ENCODE measurements at regions not wholly inside any gene's neighbourhood (a gene's known extent, or its start where the extent isn't known, plus 50 kb on each side); places are given as distances from the start of the nearest gene placed in this dataset.

- no peaks in the 10 kb centered on the region for H3K27me3 ChIP-seq (ENCODE audit: insufficient read depth, low read depth)
- no peak overlapping the region for H3K27ac ChIP-seq
- no peaks in the 10 kb centered on the region for H3K4me1 ChIP-seq (ENCODE audit: low read depth, poor library complexity, severe bottlenecking)
- H3K4me2 ChIP-seq: no peak overlapping the region
- no peaks in the 10 kb centered on the region for H4K20me1 ChIP-seq (ENCODE audit: insufficient read depth)
- no peak overlapping the region for H3K4me3 ChIP-seq (IDR thresholded peaks at IDR 0.05; ENCODE audit: insufficient read depth, low read depth, low read length)
- no peak overlapping the region for H3K9ac ChIP-seq
- no peaks in the 10 kb centered on the region for H3K36me3 ChIP-seq (ENCODE audit: insufficient read depth)
- TF ChIP-seq CTCF (conservative IDR thresholded peaks at IDR 0.05; ENCODE audit: low read depth, low read length): no peak
- H2AFZ ChIP-seq (ENCODE audit: low read depth): no peak overlapping the region
- H3K79me2 ChIP-seq (ENCODE audit: insufficient read depth, low read depth): no peaks in the 10 kb centered on the region
Measured at GRCh38 chr1:185535621-185536020, 198.6 kb upstream of the HMCN1 start.

GRCh38 chr1:185534801-185535200, 199.4 kb upstream of the HMCN1 start:
- H3K27ac ChIP-seq: no peak overlapping the region
- H2AFZ ChIP-seq (ENCODE audit: low read depth): no peak overlapping the region
- H3K4me2 ChIP-seq: no peak overlapping the region

GRCh38 chr1:185533596-185533995, 200.6 kb upstream of the HMCN1 start:
- Histone ChIP-seq H3K36me3 (ENCODE audit: insufficient read depth) (no peaks in the 10 kb centered on the region), H3K9ac (no peak overlapping the region), H3K79me2 (ENCODE audit: insufficient read depth, low read depth) (no peaks in the 10 kb centered on the region), H3K4me2 (no peak overlapping the region), H4K20me1 (ENCODE audit: insufficient read depth) (no peaks in the 10 kb centered on the region), H3K27me3 (ENCODE audit: insufficient read depth, low read depth) (no peaks in the 10 kb centered on the region), H2AFZ (ENCODE audit: low read depth) (no peak overlapping the region), H3K27ac (no peak overlapping the region), H3K4me1 (ENCODE audit: low read depth, poor library complexity, severe bottlenecking) (no peaks in the 10 kb centered on the region), H3K4me3 (IDR thresholded peaks at IDR 0.05; ENCODE audit: insufficient read depth, low read depth, low read length) (no peak overlapping the region)
- TF ChIP-seq CTCF (conservative IDR thresholded peaks at IDR 0.05; ENCODE audit: low read depth, low read length): no peak

More at GRCh38 chr1:185534801-185535200, 199.4 kb upstream of the HMCN1 start:
- Histone ChIP-seq H3K79me2 (ENCODE audit: insufficient read depth, low read depth) (no peaks in the 10 kb centered on the region), H3K9ac (no peak overlapping the region), H3K36me3 (ENCODE audit: insufficient read depth) (no peaks in the 10 kb centered on the region), H3K4me3 (IDR thresholded peaks at IDR 0.05; ENCODE audit: insufficient read depth, low read depth, low read length) (no peak overlapping the region), H4K20me1 (ENCODE audit: insufficient read depth) (no peaks in the 10 kb centered on the region), H3K27me3 (ENCODE audit: insufficient read depth, low read depth) (no peaks in the 10 kb centered on the region), H3K4me1 (ENCODE audit: low read depth, poor library complexity, severe bottlenecking) (no peaks in the 10 kb centered on the region)
- TF ChIP-seq CTCF (conservative IDR thresholded peaks at IDR 0.05; ENCODE audit: low read depth, low read length): no peak

GRCh38 chr1:185532856-185533255, 201.3 kb upstream of the HMCN1 start:
- no peak overlapping the region for H3K4me3 ChIP-seq (IDR thresholded peaks at IDR 0.05; ENCODE audit: insufficient read depth, low read depth, low read length)
- H2AFZ ChIP-seq (ENCODE audit: low read depth): no peak overlapping the region
- H3K27ac ChIP-seq: no peak overlapping the region
- no peak overlapping the region for H3K4me2 ChIP-seq
- no peaks in the 10 kb centered on the region for H3K36me3 ChIP-seq (ENCODE audit: insufficient read depth)
- no peaks in the 10 kb centered on the region for H3K27me3 ChIP-seq (ENCODE audit: insufficient read depth, low read depth)
- H3K79me2 ChIP-seq (ENCODE audit: insufficient read depth, low read depth): no peaks in the 10 kb centered on the region
- no peaks in the 10 kb centered on the region for H3K4me1 ChIP-seq (ENCODE audit: low read depth, poor library complexity, severe bottlenecking)
- no peaks in the 10 kb centered on the region for H4K20me1 ChIP-seq (ENCODE audit: insufficient read depth)
- H3K9ac ChIP-seq: no peak overlapping the region
- TF ChIP-seq CTCF (conservative IDR thresholded peaks at IDR 0.05; ENCODE audit: low read depth, low read length): no peak
